DMS53 treated with DMSO at 0.1 percent for 48 hours (cell line): ENCODE measurements at regions not wholly inside any gene's neighbourhood (a gene's known extent, or its start where the extent isn't known, plus 50 kb on each side); places are given as distances from the start of the nearest gene placed in this dataset.
A peak's percentile ranks its signal among the peaks of the same experiment; 100 is the strongest.

Experiments
- DNase-seq: peaks from one replicate; lab custom pipeline; 2025; ENCODE audit not compliant: unreplicated experiment; lab: John Stamatoyannopoulos, UW

- DNase-seq: no peak
These were observed 221.2 kb upstream of the CLINT1 start for GRCh38 chr5:158080112-158080511.

GRCh38 chr5:158079097-158079496, 220.2 kb upstream of the CLINT1 start:
- no peak for DNase-seq

- peak; percentile 37 for DNase-seq
These were observed 216.2 kb upstream of the CLINT1 start for GRCh38 chr5:158074992-158075769.

GRCh38 chr5:158074597-158074991, 215.6 kb upstream of the CLINT1 start:
- no peak for DNase-seq

GRCh38 chr5:158070859-158071258, 211.9 kb upstream of the CLINT1 start:
- DNase-seq: no peak

- no peak for DNase-seq
These were observed 210.9 kb upstream of the CLINT1 start for GRCh38 chr5:158069838-158070237.

GRCh38 chr5:158068964-158069363, 210.0 kb upstream of the CLINT1 start:
- DNase-seq: no peak

- no peak for DNase-seq
These were observed 207.1 kb upstream of the CLINT1 start for GRCh38 chr5:158066076-158066475.

GRCh38 chr5:158064334-158065123, 205.6 kb upstream of the CLINT1 start:
- DNase-seq: no peak

GRCh38 chr5:158063052-158063451, 204.1 kb upstream of the CLINT1 start:
- DNase-seq: no peak

GRCh38 chr5:158061451-158061850, 202.5 kb upstream of the CLINT1 start:
- no peak for DNase-seq

GRCh38 chr5:158060212-158060611, 201.3 kb upstream of the CLINT1 start:
- DNase-seq: no peak

- no peak for DNase-seq
These were observed 199.5 kb upstream of the CLINT1 start for GRCh38 chr5:158058208-158059120.

- DNase-seq: no peak
These were observed 197.3 kb upstream of the CLINT1 start for GRCh38 chr5:158056130-158056825.

GRCh38 chr5:158055111-158055501, 196.2 kb upstream of the CLINT1 start:
- DNase-seq: no peak

- DNase-seq: no peak
These were observed 195.5 kb upstream of the CLINT1 start for GRCh38 chr5:158054223-158055110.

- peak; percentile 56 for DNase-seq
These were observed 192.1 kb upstream of the CLINT1 start for GRCh38 chr5:158051036-158051435.

GRCh38 chr5:158050421-158050820, 191.5 kb upstream of the CLINT1 start:
- no peak for DNase-seq

GRCh38 chr5:158049459-158049858, 190.5 kb upstream of the CLINT1 start:
- DNase-seq: no peak

- no peak for DNase-seq
These were observed 186.8 kb upstream of the CLINT1 start for GRCh38 chr5:158045696-158046095.
